Ecto neural progenitor cell (in vitro differentiated cells): ENCODE measurements at regions not wholly inside any gene's neighbourhood (a gene's known extent, or its start where the extent isn't known, plus 50 kb on each side); places are given as distances from the start of the nearest gene placed in this dataset.
A peak's percentile ranks its signal among the peaks of the same experiment; 100 is the strongest.

Source experiments
- DNase-seq: peaks from one replicate; pipeline ENCODE4 v3.0.0-alpha.2; 2018; ENCODE audit warnings: low spot score

GRCh38 chr1:30268923-30269666, 454.3 kb downstream of the MATN1 start:
- DNase-seq: peak; percentile 29

- DNase-seq: no peak
These were observed 455.5 kb downstream of the MATN1 start for GRCh38 chr1:30267856-30268255.

- no peak for DNase-seq
These were observed 456.3 kb downstream of the MATN1 start for GRCh38 chr1:30267046-30267445.

GRCh38 chr1:30265127-30266070, 458.0 kb downstream of the MATN1 start:
- DNase-seq: no peak

- no peak for DNase-seq
These were observed 458.7 kb downstream of the MATN1 start for GRCh38 chr1:30264672-30265025.

GRCh38 chr1:30263888-30264671, 459.3 kb downstream of the MATN1 start:
- no peak for DNase-seq

GRCh38 chr1:30263405-30263804, 460.0 kb downstream of the MATN1 start:
- no peak for DNase-seq

- DNase-seq: no peak
These were observed 461.2 kb downstream of the MATN1 start for GRCh38 chr1:30262158-30262557.

GRCh38 chr1:30260318-30260717, 463.1 kb downstream of the MATN1 start:
- DNase-seq: no peak

GRCh38 chr1:30259631-30260030, 463.8 kb downstream of the MATN1 start:
- DNase-seq: no peak

- DNase-seq: no peak
These were observed 464.5 kb downstream of the MATN1 start for GRCh38 chr1:30258876-30259275.

- no peak for DNase-seq
These were observed 464.9 kb downstream of the MATN1 start for GRCh38 chr1:30258471-30258870.

- no peak for DNase-seq
These were observed 465.5 kb downstream of the MATN1 start for GRCh38 chr1:30257742-30258380.

GRCh38 chr1:30257322-30257721, 466.1 kb downstream of the MATN1 start:
- no peak for DNase-seq

GRCh38 chr1:30256911-30257310, 466.5 kb downstream of the MATN1 start:
- DNase-seq: no peak

GRCh38 chr1:30255111-30255724, 468.2 kb downstream of the MATN1 start:
- DNase-seq: no peak

GRCh38 chr1:30253807-30254440, 469.5 kb downstream of the MATN1 start:
- DNase-seq: no peak

GRCh38 chr1:30253361-30253760, 470.0 kb downstream of the MATN1 start:
- no peak for DNase-seq

GRCh38 chr1:30250984-30251850, 472.2 kb downstream of the MATN1 start:
- DNase-seq: no peak
